ENCODE measurements at regions not wholly inside any gene's neighbourhood (a gene's known extent, or its start where the extent isn't known, plus 50 kb on each side); places are given as distances from the start of the nearest gene placed in this dataset.

DNA sequence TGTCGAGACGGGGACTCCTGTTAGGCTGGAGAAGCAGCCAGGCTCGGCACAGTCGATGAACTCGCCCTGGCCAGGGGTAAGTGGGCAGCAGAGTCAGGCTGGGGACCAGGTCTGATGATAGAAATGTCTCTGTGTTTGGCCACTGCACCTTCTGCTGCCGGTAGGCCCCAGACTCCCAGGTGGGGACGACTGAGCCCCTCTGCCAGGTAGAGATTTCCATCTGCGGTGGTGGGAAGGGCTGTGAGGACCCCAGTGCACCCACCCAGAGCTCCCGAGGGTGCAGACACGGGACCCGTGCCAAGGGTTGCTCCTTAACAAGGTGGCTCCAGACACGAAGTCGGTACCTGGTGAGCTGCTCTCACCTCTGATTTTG, 862.5 kb downstream of the TBC1D22A start:
- TF ChIP-seq, protein P1, sequence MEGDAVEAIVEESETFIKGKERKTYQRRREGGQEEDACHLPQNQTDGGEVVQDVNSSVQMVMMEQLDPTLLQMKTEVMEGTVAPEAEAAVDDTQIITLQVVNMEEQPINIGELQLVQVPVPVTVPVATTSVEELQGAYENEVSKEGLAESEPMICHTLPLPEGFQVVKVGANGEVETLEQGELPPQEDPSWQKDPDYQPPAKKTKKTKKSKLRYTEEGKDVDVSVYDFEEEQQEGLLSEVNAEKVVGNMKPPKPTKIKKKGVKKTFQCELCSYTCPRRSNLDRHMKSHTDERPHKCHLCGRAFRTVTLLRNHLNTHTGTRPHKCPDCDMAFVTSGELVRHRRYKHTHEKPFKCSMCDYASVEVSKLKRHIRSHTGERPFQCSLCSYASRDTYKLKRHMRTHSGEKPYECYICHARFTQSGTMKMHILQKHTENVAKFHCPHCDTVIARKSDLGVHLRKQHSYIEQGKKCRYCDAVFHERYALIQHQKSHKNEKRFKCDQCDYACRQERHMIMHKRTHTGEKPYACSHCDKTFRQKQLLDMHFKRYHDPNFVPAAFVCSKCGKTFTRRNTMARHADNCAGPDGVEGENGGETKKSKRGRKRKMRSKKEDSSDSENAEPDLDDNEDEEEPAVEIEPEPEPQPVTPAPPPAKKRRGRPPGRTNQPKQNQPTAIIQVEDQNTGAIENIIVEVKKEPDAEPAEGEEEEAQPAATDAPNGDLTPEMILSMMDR (IDR thresholded peaks at IDR 0.05), result no peak
- TF ChIP-seq POLR2A (IDR thresholded peaks at IDR 0.05), result no peak
